Subcutaneous abdominal adipose tissue (tissue), 5 donors: ENCODE measurements at regions not wholly inside any gene's neighbourhood (a gene's known extent, or its start where the extent isn't known, plus 50 kb on each side); places are given as distances from the start of the nearest gene placed in this dataset.

Source experiments
- H3K27ac ChIP-seq: one replicate; pipeline ENCODE4 v1.7.0; 2013; ENCODE audit warnings: low read depth, mild to moderate bottlenecking, inconsistent platforms, low read length, moderate library complexity
- H3K27me3 ChIP-seq, 5 donors: one replicate each; pipeline ENCODE4 v1.7.0; 2013; ENCODE audit warnings: low read length in 5 of 5, inconsistent platforms in 1 of 5; ENCODE audit not compliant: control insufficient read depth in 5 of 5, insufficient read depth in 4 of 5
- H3K36me3 ChIP-seq, 5 donors: one replicate each; pipeline ENCODE4 v1.7.0; 2013; ENCODE audit warnings: low read length in 5 of 5; ENCODE audit not compliant: control insufficient read depth in 5 of 5, insufficient read depth in 5 of 5
- H3K4me1 ChIP-seq, 5 donors: one replicate each; pipeline ENCODE4 v1.7.0; 2013; ENCODE audit warnings: low read length in 5 of 5, mild to moderate bottlenecking in 3 of 5, moderate library complexity in 1 of 5; ENCODE audit not compliant: control insufficient read depth in 5 of 5, insufficient read depth in 5 of 5
- H3K4me3 ChIP-seq, 5 donors: one replicate each; pipeline ENCODE4 v1.7.0; 2013; ENCODE audit warnings: low read length in 5 of 5, low read depth in 1 of 5
- H3K9ac ChIP-seq, 5 donors: one replicate each; pipeline ENCODE4 v1.7.0; 2013; ENCODE audit warnings: low read length in 5 of 5, mild to moderate bottlenecking in 4 of 5, moderate library complexity in 3 of 5
- H3K9me3 ChIP-seq, 5 donors: one replicate each; pipeline ENCODE4 v1.7.0; 2013; ENCODE audit warnings: low read length in 5 of 5; ENCODE audit not compliant: control insufficient read depth in 5 of 5
- donor health status: healthy.
- donor health status: healthy.
- donor health status: healthy.
- donor health status: healthy.
- donor health status: healthy.

- no peaks in the 10 kb centered on the region for H3K36me3 ChIP-seq
- no peak overlapping the region for H3K4me3 ChIP-seq
- no peak overlapping the region for H3K9ac ChIP-seq
- no peaks in the 10 kb centered on the region for H3K9me3 ChIP-seq
- H3K27me3 ChIP-seq: peaks cover 4 to 52% (median 44%) of the 10 kb centered on the region in 5 donors
- H3K27ac ChIP-seq: no peak overlapping the region
- H3K4me1 ChIP-seq: no peaks in the 10 kb centered on the region
These were observed 92.9 kb downstream of the ENGASE start for GRCh38 chr17:79167486-79167885.

- Histone ChIP-seq H3K27ac (no peak overlapping the region), H3K9ac (no peak overlapping the region), H3K4me1 (peaks cover 0 to 8% (median 3%) of the 10 kb centered on the region in 5 donors), H3K9me3 (no peaks in the 10 kb centered on the region), H3K4me3 (no peak overlapping the region), H3K27me3 (peaks cover 8 to 52% (median 44%) of the 10 kb centered on the region in 5 donors), H3K36me3 (no peaks in the 10 kb centered on the region)
These were observed 91.3 kb downstream of the ENGASE start for GRCh38 chr17:79165756-79166473.

GRCh38 chr17:79164913-79165695, 90.5 kb downstream of the ENGASE start:
- H3K27me3 ChIP-seq: peaks cover 12 to 54% (median 47%) of the 10 kb centered on the region in 5 donors
- no peak overlapping the region for H3K4me3 ChIP-seq
- H3K9me3 ChIP-seq: no peaks in the 10 kb centered on the region
- no peak overlapping the region for H3K27ac ChIP-seq
- no peaks in the 10 kb centered on the region for H3K36me3 ChIP-seq
- H3K4me1 ChIP-seq: peaks cover 0 to 8% (median 3%) of the 10 kb centered on the region in 5 donors
- no peak overlapping the region for H3K9ac ChIP-seq

DNA sequence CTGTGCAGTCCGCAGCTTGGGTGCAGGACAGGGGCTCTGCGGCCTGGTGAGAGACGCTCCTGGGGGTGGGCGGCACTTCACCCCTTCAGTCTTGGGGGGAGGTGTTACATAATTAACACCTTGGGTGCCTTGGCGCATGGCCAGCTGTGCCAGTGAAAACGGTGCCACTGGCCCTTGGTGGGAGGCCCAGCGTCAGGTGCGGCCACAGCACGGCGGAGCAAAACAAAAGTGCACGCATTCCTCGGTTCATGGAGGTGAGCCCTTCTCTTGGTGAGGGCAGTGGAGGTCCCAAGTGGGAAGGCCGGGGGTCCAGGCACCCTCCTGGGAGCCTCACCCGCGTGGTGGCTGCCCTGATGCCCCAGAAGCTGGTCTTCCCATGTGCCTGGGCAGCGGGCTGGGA, 89.8 kb downstream of the ENGASE start:
- peaks cover 17 to 58% (median 47%) of the 10 kb centered on the region in 5 donors for H3K27me3 ChIP-seq

DNA sequence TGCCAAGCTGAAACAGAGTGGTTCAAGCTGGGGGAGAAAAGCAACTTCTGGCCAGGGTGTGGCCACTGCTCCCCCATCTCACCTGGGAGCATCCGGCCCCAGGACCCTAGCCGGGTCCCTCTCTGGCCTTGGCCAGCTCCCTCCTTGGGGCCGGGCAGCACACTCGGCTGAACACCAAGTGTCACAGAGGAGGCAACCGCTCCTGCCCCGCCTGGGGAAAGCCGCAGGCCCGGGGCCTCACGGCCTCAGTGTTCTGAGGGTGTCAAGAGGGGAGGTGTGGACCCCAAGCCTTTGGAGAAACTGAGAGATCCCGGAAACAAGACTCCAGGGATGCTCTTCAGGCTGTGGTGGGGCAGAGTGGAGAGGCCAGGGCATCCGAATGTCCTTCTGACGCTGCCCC, 88.4 kb downstream of the ENGASE start:
- no peak overlapping the region for H3K4me3 ChIP-seq
- no peaks in the 10 kb centered on the region for H3K9me3 ChIP-seq
- no peak overlapping the region for H3K27ac ChIP-seq
- no peaks in the 10 kb centered on the region for H3K36me3 ChIP-seq
- peaks cover 0 to 8% (median 3%) of the 10 kb centered on the region in 5 donors for H3K4me1 ChIP-seq
- no peak overlapping the region for H3K9ac ChIP-seq
- H3K27me3 ChIP-seq: peaks cover 26 to 55% (median 44%) of the 10 kb centered on the region in 5 donors

More for the DNA sequence above, 89.8 kb downstream of the ENGASE start:
- H3K27ac ChIP-seq: no peak overlapping the region
- H3K9ac ChIP-seq: no peak overlapping the region
- no peaks in the 10 kb centered on the region for H3K9me3 ChIP-seq
- no peaks in the 10 kb centered on the region for H3K36me3 ChIP-seq
- H3K4me3 ChIP-seq: no peak overlapping the region
- peaks cover 0 to 8% (median 3%) of the 10 kb centered on the region in 5 donors for H3K4me1 ChIP-seq

DNA sequence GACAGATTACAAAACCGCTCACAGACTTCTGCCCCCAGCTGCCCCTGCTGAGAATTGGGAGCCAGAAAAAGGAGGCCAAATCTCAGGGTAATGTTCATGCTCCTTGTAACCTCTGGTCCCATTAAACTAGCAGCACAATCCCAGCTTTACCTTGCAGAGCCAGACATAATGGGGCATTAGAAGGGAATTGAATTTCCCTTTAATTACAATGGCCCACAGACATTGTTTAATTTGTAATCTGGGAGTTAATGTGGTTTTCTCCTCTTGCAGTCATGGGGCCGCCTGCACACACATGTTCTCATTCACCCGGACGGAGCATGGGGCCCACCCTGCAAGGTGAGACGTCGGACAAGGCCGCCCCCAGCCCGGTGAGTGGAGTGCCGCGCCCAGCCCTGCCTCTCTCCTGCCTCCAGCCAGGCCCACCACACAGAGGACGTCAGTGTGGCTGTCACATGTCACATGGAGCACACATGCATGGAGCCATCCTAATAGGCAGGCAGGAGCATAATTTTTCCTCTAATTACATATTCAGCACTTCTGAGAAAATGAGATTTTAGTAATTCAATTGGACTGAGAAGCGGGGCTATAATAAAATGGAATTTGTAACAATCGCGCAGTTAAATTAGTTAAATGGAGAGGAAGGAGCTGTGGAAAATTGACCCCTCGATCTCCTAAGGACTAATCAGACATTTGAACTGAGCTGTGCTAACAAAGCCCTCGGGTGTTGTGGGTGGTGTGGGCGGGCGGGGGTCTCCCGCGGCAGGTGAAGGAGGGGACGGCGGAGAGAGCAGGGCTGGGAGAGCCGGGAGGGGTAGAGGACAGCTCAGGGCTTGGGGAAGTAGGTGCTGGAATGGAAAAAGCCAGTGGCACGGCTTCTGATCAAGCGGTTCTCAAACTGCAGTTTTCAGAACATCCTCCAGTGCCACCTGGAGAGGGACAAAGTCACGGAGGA, 87.7 kb downstream of the ENGASE start:
- Histone ChIP-seq H3K4me1 (peaks cover 0 to 8% (median 3%) of the 10 kb centered on the region in 5 donors), H3K27ac (no peak overlapping the region), H3K9me3 (no peaks in the 10 kb centered on the region), H3K27me3 (peaks cover 29 to 59% (median 43%) of the 10 kb centered on the region in 5 donors), H3K9ac (no peak overlapping the region), H3K36me3 (no peaks in the 10 kb centered on the region), H3K4me3 (no peak overlapping the region)

- H3K4me1 ChIP-seq: peaks cover 0 to 17% (median 3%) of the 10 kb centered on the region in 5 donors
- no peaks in the 10 kb centered on the region for H3K9me3 ChIP-seq
- peaks cover 29 to 59% (median 36%) of the 10 kb centered on the region in 5 donors for H3K27me3 ChIP-seq
- H3K9ac ChIP-seq: no peak overlapping the region
- no peak overlapping the region for H3K27ac ChIP-seq
- no peaks in the 10 kb centered on the region for H3K36me3 ChIP-seq
- H3K4me3 ChIP-seq: no peak overlapping the region
These were observed 86.5 kb downstream of the ENGASE start for GRCh38 chr17:79160980-79161636.

GRCh38 chr17:79159926-79160325, 85.3 kb downstream of the ENGASE start:
- Histone ChIP-seq H3K27me3 (peaks cover 27 to 50% (median 32%) of the 10 kb centered on the region in 5 donors), H3K36me3 (no peaks in the 10 kb centered on the region), H3K4me1 (peaks cover 0 to 29% (median 8%) of the 10 kb centered on the region in 5 donors), H3K9me3 (no peaks in the 10 kb centered on the region), H3K27ac (no peak overlapping the region), H3K4me3 (no peak overlapping the region), H3K9ac (no peak overlapping the region)

DNA sequence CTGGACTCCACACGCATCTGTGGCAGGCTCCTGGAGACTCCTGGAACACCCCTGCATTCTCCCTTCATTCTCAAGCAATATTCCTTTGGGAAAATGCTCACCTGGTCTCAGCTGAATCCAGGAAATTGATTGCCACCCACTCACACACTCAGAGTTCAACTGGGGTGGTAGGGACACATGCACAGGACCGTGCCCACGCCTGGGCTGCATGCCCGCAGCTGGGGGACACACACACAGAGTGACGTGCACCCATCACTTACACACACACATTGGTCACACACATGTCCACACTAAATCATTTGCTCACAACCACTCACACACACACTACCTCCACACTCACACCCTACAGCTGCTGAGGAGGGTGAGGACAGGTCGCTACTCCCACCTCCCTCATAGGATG, 84.8 kb downstream of the ENGASE start:
- Histone ChIP-seq H3K4me3 (no peak overlapping the region), H3K36me3 (no peaks in the 10 kb centered on the region), H3K27me3 (peaks cover 25 to 48% (median 28%) of the 10 kb centered on the region in 5 donors), H3K27ac (no peak overlapping the region), H3K9ac (no peak overlapping the region), H3K4me1 (peaks cover 0 to 34% (median 8%) of the 10 kb centered on the region in 5 donors), H3K9me3 (no peaks in the 10 kb centered on the region)
